ENCODE measurements at regions not wholly inside any gene's neighbourhood (a gene's known extent, or its start where the extent isn't known, plus 50 kb on each side); places are given as distances from the start of the nearest gene placed in this dataset.

- WGBS (ENCODE audit: missing lambda C conversion rate): 11% methylated on average over 4 of the region's 4 CpGs
- no peak overlapping the region for H3K4me3 ChIP-seq
- FAIRE-seq (no peak), DNase-seq (ENCODE audit: low read depth in 1 of 2, low spot score in 1 of 2) (no peak), ATAC-seq (no peak)
- ChIA-PET POLR2A (no interaction called here), CTCF (no interaction called here)
- H3K27ac ChIP-seq: no peak overlapping the region
- H3K9me3 ChIP-seq: no peaks in the 10 kb centered on the region
- TF ChIP-seq CBX8 (IDR thresholded peaks at IDR 0.05) (no peak), NR3C1 (IDR thresholded peaks at IDR 0.05) (no peak), USF2 (IDR thresholded peaks at IDR 0.05) (no peak), RNF2 (IDR thresholded peaks at IDR 0.05; ENCODE audit: borderline replicate concordance, low read depth) (no peak)
- TF ChIP-seq, protein P1, sequence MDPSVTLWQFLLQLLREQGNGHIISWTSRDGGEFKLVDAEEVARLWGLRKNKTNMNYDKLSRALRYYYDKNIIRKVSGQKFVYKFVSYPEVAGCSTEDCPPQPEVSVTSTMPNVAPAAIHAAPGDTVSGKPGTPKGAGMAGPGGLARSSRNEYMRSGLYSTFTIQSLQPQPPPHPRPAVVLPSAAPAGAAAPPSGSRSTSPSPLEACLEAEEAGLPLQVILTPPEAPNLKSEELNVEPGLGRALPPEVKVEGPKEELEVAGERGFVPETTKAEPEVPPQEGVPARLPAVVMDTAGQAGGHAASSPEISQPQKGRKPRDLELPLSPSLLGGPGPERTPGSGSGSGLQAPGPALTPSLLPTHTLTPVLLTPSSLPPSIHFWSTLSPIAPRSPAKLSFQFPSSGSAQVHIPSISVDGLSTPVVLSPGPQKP (IDR thresholded peaks at IDR 0.05; ENCODE audit: low read depth, low read length): no peak
- H3K4me2 ChIP-seq: no peak overlapping the region
- H3K4me1 ChIP-seq: no peaks in the 10 kb centered on the region
These were observed 1342.6 kb upstream of the SPRY2 start for GRCh38 chr13:81683521-81683920.

DNA sequence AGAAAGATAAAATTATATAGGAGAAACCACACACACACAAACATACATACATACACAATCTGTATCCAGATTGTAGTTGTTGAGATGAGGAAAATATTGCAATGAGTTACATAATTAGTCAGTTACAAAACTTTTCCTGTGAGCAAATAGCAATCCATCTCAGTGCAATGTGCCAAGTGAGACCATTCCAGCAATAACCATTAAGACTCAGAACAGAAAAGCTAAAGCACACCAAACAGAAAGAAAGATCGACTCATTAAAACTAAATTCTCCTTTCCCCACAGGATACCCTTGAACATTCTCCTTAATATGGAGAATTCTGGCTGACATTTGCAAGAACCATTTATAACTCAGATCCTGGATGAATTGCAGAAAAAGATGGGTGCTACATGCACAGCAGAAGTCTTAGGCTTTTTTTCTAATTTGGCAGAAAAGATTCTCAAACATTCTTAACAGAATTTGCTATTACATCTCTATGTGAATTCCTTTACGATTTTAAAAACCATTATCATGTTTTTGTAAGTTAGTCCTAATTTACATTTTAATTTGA lies 1341.2 kb upstream of the SPRY2 start:
- FAIRE-seq: no peak
- no peak overlapping the region for H3K27ac ChIP-seq
- no peak for TF ChIP-seq MAFK (IDR thresholded peaks at IDR 0.05; ENCODE audit: partially characterized antibody)
- no peak for TF ChIP-seq ZSCAN20 (CRISPR knock-in tag; IDR thresholded peaks at IDR 0.05)
- TF ChIP-seq, protein P2, sequence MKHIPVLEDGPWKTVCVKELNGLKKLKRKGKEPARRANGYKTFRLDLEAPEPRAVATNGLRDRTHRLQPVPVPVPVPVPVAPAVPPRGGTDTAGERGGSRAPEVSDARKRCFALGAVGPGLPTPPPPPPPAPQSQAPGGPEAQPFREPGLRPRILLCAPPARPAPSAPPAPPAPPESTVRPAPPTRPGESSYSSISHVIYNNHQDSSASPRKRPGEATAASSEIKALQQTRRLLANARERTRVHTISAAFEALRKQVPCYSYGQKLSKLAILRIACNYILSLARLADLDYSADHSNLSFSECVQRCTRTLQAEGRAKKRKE (CRISPR knock-in tag; IDR thresholded peaks at IDR 0.05; ENCODE audit: low read depth): no peak
- no peak for TF ChIP-seq CBX8 (IDR thresholded peaks at IDR 0.05)
- TF ChIP-seq MYC (IDR thresholded peaks at IDR 0.05; ENCODE audit: borderline replicate concordance, low read length): no peak
- no peak for TF ChIP-seq PHF8 (IDR thresholded peaks at IDR 0.05; ENCODE audit: borderline replicate concordance, low read depth)
- TF ChIP-seq ZNF302 (CRISPR knock-in tag; IDR thresholded peaks at IDR 0.05): no peak
- TF ChIP-seq, protein P1 (IDR thresholded peaks at IDR 0.05; ENCODE audit: low read depth, low read length): no peak
- no peak for TF ChIP-seq CEBPB (IDR thresholded peaks at IDR 0.05)
- TF ChIP-seq TFCP2L1 (CRISPR knock-in tag; IDR thresholded peaks at IDR 0.05): no peak
- no peak for TF ChIP-seq RAD21 (conservative IDR thresholded peaks at IDR 0.05 in 1 of 2, IDR thresholded peaks at IDR 0.05 in 1 of 2)
- TF ChIP-seq ZC3H11A (IDR thresholded peaks at IDR 0.05): no peak
- no peak for TF ChIP-seq POLR2AphosphoS2 (conservative IDR thresholded peaks at IDR 0.05; ENCODE audit: low read length)
- no peak for TF ChIP-seq NFE2L2 (conservative IDR thresholded peaks at IDR 0.05; ENCODE audit: low read length)
- no peak for TF ChIP-seq PBX3 (IDR thresholded peaks at IDR 0.05)
- no peak for TF ChIP-seq HOXB5 (CRISPR knock-in tag; IDR thresholded peaks at IDR 0.05)
- TF ChIP-seq USF2 (IDR thresholded peaks at IDR 0.05): no peak
- no peak for TF ChIP-seq RCOR1 (IDR thresholded peaks at IDR 0.05; ENCODE audit: low read depth, low read length)
- ChIA-PET POLR2A (no interaction called here), CTCF (no interaction called here)
- 6% methylated on average over 2 of the region's 2 CpGs for WGBS (ENCODE audit: missing lambda C conversion rate)
- H3K4me3 ChIP-seq: no peak overlapping the region
- H3K4me2 ChIP-seq: no peak overlapping the region
- ATAC-seq: no peak
- H3K9me3 ChIP-seq: no peaks in the 10 kb centered on the region
- no peak for DNase-seq (ENCODE audit: low read depth in 1 of 2, low spot score in 1 of 2)
- no peaks in the 10 kb centered on the region for H3K4me1 ChIP-seq

All from A549 (cell line).